ENCODE measurements at regions not wholly inside any gene's neighbourhood (a gene's known extent, or its start where the extent isn't known, plus 50 kb on each side); places are given as distances from the start of the nearest gene placed in this dataset.

DNA sequence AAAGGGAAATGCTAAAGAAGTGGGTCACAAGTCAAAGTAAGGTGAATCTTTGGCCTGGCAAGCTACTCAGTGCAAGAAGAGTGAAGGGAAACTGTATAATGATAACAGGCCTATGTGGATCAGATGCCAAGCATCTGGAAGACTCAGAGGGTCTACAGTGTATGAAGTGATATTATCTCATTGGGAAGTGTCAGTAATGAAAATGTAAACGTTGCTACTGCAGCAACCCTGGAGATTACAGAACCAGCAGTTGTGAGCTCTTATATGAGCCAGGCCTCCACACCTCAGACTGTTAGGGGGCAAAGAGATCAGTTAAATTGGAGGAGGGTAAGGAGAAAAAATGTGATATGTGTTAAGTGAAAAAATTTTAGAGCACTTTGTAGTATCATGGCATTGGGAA is 195.4 kb upstream of the DPH6 start:
- Histone ChIP-seq H3K79me1 (ENCODE audit: low read depth in 1 of 2, low read length in 2 of 2) (no peaks in the 10 kb centered on the region), H3K14ac (replicated peaks; ENCODE audit: low read depth, low read length) (no peak overlapping the region), H4K5ac (ENCODE audit: low read depth, low read length) (no peak overlapping the region), H3K4me1 (ENCODE audit: control insufficient read depth, insufficient read depth, low read length) (no peaks in the 10 kb centered on the region; the same call in 1 of the 2 replicates), H3K9me1 (ENCODE audit: insufficient read depth, low read length) (no peaks in the 10 kb centered on the region), H3K36me3 (ENCODE audit: control insufficient read depth, insufficient read depth, low read length) (no peaks in the 10 kb centered on the region), H3K9me3 (ENCODE audit: control insufficient read depth, insufficient read depth, low read length) (no peaks in the 10 kb centered on the region), H3K18ac (ENCODE audit: low read depth, low read length) (no peak overlapping the region), H3K56ac (ENCODE audit: extremely low read depth, insufficient read depth, low read length) (no peak overlapping the region), H3K9ac (ENCODE audit: low read depth, low read length) (no peak overlapping the region), H4K91ac (ENCODE audit: insufficient read depth, low read depth, low read length) (no peak overlapping the region), H3K27ac (ENCODE audit: insufficient read depth, low read length) (no peak overlapping the region), H3K4me3 (ENCODE audit: insufficient read depth, low read depth, low read length) (no peak overlapping the region), H3K4ac (ENCODE audit: low read depth, low read length) (no peak overlapping the region), H4K20me1 (ENCODE audit: insufficient read depth, low read length) (no peaks in the 10 kb centered on the region), H4K8ac (ENCODE audit: low read depth in 2 of 2, low read length in 2 of 2) (no peak overlapping the region), H3K27me3 (ENCODE audit: control insufficient read depth, insufficient read depth, low read length) (no peaks in the 10 kb centered on the region), H3K4me2 (ENCODE audit: low read depth, low read length) (no peak overlapping the region), H2AFZ (replicated peaks; ENCODE audit: low read length, poor library complexity) (no peak overlapping the region), H2AK5ac (ENCODE audit: low read depth, low read length) (no peak overlapping the region), H2BK20ac (ENCODE audit: low read depth, low read length) (no peak overlapping the region), H2BK15ac (ENCODE audit: low read depth, low read length) (no peak overlapping the region), H2BK120ac (ENCODE audit: low read depth, low read length) (no peak overlapping the region), H3K23ac (ENCODE audit: low read depth, low read length) (no peak overlapping the region), H2AK9ac (replicated peaks; ENCODE audit: low read depth, low read length, poor library complexity) (no peak overlapping the region), H2BK5ac (ENCODE audit: low read depth, low read length, poor library complexity, severe bottlenecking) (no peak overlapping the region)
- intact Hi-C loops (cut with micrococcal nuclease) (loop anchor here (10.0 kb wide), 1 partner anchor 457 kb away; no protein-coding TSS in a partner anchor), in situ Hi-C loops (cut with MboI; ENCODE audit: low sequenced_read_pairs) (no loop called here), dilution Hi-C loops (cut with HindIII; ENCODE audit: low sequenced_read_pairs, unreplicated experiment) (no loop called here)
- DNase-seq: no peak
- BruUV-seq (replicated peaks): no TSS peak
- CTCF ChIA-PET: no interaction called here
- no peak for TF ChIP-seq POLR2A (IDR thresholded peaks at IDR 0.05; ENCODE audit: low read depth, low read length)
- TF ChIP-seq CHD1 (IDR thresholded peaks at IDR 0.05; ENCODE audit: low read depth, low read length): no peak
- no peak for TF ChIP-seq MXI1 (IDR thresholded peaks at IDR 0.05; ENCODE audit: borderline replicate concordance, low read depth, low read length)
- TF ChIP-seq SMC3 (IDR thresholded peaks at IDR 0.05; ENCODE audit: low read depth, low read length): no peak
- TF ChIP-seq NFE2L2 (IDR thresholded peaks at IDR 0.05; ENCODE audit: low read depth, low read length): no peak
- no peak for TF ChIP-seq CEBPB (IDR thresholded peaks at IDR 0.05; ENCODE audit: low read depth, low read length)
- TF ChIP-seq FOS (IDR thresholded peaks at IDR 0.05; ENCODE audit: low read depth, low read length): no peak
- no peak for TF ChIP-seq RFX5 (IDR thresholded peaks at IDR 0.05; ENCODE audit: low read depth, low read length)
- TF ChIP-seq, protein P1, sequence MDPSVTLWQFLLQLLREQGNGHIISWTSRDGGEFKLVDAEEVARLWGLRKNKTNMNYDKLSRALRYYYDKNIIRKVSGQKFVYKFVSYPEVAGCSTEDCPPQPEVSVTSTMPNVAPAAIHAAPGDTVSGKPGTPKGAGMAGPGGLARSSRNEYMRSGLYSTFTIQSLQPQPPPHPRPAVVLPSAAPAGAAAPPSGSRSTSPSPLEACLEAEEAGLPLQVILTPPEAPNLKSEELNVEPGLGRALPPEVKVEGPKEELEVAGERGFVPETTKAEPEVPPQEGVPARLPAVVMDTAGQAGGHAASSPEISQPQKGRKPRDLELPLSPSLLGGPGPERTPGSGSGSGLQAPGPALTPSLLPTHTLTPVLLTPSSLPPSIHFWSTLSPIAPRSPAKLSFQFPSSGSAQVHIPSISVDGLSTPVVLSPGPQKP (IDR thresholded peaks at IDR 0.05; ENCODE audit: borderline replicate concordance, low read depth, low read length): no peak
- TF ChIP-seq, protein P2, sequence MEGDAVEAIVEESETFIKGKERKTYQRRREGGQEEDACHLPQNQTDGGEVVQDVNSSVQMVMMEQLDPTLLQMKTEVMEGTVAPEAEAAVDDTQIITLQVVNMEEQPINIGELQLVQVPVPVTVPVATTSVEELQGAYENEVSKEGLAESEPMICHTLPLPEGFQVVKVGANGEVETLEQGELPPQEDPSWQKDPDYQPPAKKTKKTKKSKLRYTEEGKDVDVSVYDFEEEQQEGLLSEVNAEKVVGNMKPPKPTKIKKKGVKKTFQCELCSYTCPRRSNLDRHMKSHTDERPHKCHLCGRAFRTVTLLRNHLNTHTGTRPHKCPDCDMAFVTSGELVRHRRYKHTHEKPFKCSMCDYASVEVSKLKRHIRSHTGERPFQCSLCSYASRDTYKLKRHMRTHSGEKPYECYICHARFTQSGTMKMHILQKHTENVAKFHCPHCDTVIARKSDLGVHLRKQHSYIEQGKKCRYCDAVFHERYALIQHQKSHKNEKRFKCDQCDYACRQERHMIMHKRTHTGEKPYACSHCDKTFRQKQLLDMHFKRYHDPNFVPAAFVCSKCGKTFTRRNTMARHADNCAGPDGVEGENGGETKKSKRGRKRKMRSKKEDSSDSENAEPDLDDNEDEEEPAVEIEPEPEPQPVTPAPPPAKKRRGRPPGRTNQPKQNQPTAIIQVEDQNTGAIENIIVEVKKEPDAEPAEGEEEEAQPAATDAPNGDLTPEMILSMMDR (conservative IDR thresholded peaks at IDR 0.05; ENCODE audit: low read depth, low read length): no peak
- no peak for TF ChIP-seq BHLHE40 (IDR thresholded peaks at IDR 0.05; ENCODE audit: low read depth, low read length)
- TF ChIP-seq RAD21 (IDR thresholded peaks at IDR 0.05; ENCODE audit: low read length): no peak
- 13% methylated on average over 1 of the region's 1 CpG; no CpG with 5 or more reads in 1 of the 2 experiments for WGBS, 2 experiments (ENCODE audit: extremely low coverage in 2 of 2, insufficient read length in 1 of 2)
- POLR2A ChIA-PET (ENCODE audit: unreplicated experiment): no interaction called here
- ATAC-seq (ENCODE audit: low read depth): no peak

Data from IMR-90 (cell line).